ENCODE measurements at regions not wholly inside any gene's neighbourhood (a gene's known extent, or its start where the extent isn't known, plus 50 kb on each side); places are given as distances from the start of the nearest gene placed in this dataset.

- H3K9me1 ChIP-seq (ENCODE audit: insufficient read depth, low read length) = no peaks in the 10 kb centered on the region
- no peak overlapping the region for H3K27ac ChIP-seq (ENCODE audit: insufficient read depth, low read length)
- no peak overlapping the region for H2BK120ac ChIP-seq (ENCODE audit: low read depth, low read length)
- H4K91ac ChIP-seq (ENCODE audit: insufficient read depth, low read depth, low read length) = no peak overlapping the region
- BruUV-seq (replicated peaks) = no TSS peak
- H2AK9ac ChIP-seq (replicated peaks; ENCODE audit: low read depth, low read length, poor library complexity) = no peak overlapping the region
- no peaks in the 10 kb centered on the region for H3K79me1 ChIP-seq (ENCODE audit: low read depth in 1 of 2, low read length in 2 of 2)
- no peak overlapping the region for H2BK15ac ChIP-seq (ENCODE audit: low read depth, low read length)
- H2BK5ac ChIP-seq (ENCODE audit: low read depth, low read length, poor library complexity, severe bottlenecking) = no peak overlapping the region
- intact Hi-C loops (cut with micrococcal nuclease) = loop anchor here (10.0 kb wide), 1 partner anchor 421 kb away; no protein-coding TSS in a partner anchor
- no peak overlapping the region for H3K4ac ChIP-seq (ENCODE audit: low read depth, low read length)
- H3K27me3 ChIP-seq (ENCODE audit: control insufficient read depth, insufficient read depth, low read length) = no peaks in the 10 kb centered on the region
- no peaks in the 10 kb centered on the region for H3K4me1 ChIP-seq (ENCODE audit: control insufficient read depth, insufficient read depth, low read length)
- H2AFZ ChIP-seq (replicated peaks; ENCODE audit: low read length, poor library complexity) = no peak overlapping the region
- DNase-seq (no peak), ATAC-seq (ENCODE audit: low read depth) (no peak)
- no CpG with 5 or more reads among the region's 1 CpG for WGBS, 2 experiments (ENCODE audit: extremely low coverage in 2 of 2, insufficient read length in 1 of 2)
- in situ Hi-C loops (cut with MboI; ENCODE audit: low sequenced_read_pairs) = no loop called here
- H3K36me3 ChIP-seq (ENCODE audit: control insufficient read depth, insufficient read depth, low read length) = no peaks in the 10 kb centered on the region
- TF ChIP-seq, protein P1, sequence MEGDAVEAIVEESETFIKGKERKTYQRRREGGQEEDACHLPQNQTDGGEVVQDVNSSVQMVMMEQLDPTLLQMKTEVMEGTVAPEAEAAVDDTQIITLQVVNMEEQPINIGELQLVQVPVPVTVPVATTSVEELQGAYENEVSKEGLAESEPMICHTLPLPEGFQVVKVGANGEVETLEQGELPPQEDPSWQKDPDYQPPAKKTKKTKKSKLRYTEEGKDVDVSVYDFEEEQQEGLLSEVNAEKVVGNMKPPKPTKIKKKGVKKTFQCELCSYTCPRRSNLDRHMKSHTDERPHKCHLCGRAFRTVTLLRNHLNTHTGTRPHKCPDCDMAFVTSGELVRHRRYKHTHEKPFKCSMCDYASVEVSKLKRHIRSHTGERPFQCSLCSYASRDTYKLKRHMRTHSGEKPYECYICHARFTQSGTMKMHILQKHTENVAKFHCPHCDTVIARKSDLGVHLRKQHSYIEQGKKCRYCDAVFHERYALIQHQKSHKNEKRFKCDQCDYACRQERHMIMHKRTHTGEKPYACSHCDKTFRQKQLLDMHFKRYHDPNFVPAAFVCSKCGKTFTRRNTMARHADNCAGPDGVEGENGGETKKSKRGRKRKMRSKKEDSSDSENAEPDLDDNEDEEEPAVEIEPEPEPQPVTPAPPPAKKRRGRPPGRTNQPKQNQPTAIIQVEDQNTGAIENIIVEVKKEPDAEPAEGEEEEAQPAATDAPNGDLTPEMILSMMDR (conservative IDR thresholded peaks at IDR 0.05; ENCODE audit: low read depth, low read length) = no peak
- no peak for TF ChIP-seq RFX5 (IDR thresholded peaks at IDR 0.05; ENCODE audit: low read depth, low read length)
- TF ChIP-seq NFE2L2 (IDR thresholded peaks at IDR 0.05; ENCODE audit: low read depth, low read length) = no peak
- TF ChIP-seq CHD1 (IDR thresholded peaks at IDR 0.05; ENCODE audit: low read depth, low read length) = no peak
- TF ChIP-seq CEBPB (IDR thresholded peaks at IDR 0.05; ENCODE audit: low read depth, low read length) = peak; percentile 82
- no peak for TF ChIP-seq RCOR1 (IDR thresholded peaks at IDR 0.05; ENCODE audit: insufficient replicate concordance, low read length)
- TF ChIP-seq MXI1 (IDR thresholded peaks at IDR 0.05; ENCODE audit: borderline replicate concordance, low read depth, low read length) = no peak
- dilution Hi-C loops (cut with HindIII; ENCODE audit: low sequenced_read_pairs, unreplicated experiment) = no loop called here
- POLR2A ChIA-PET (ENCODE audit: unreplicated experiment) = no interaction called here
- H3K4me2 ChIP-seq (ENCODE audit: low read depth, low read length) = no peak overlapping the region
- no peak overlapping the region for H3K9ac ChIP-seq (ENCODE audit: low read depth, low read length)
- H4K5ac ChIP-seq (ENCODE audit: low read depth, low read length) = no peak overlapping the region
- no peak overlapping the region for H3K56ac ChIP-seq (ENCODE audit: extremely low read depth, insufficient read depth, low read length)
- no peak overlapping the region for H2BK20ac ChIP-seq (ENCODE audit: low read depth, low read length)
- H3K14ac ChIP-seq (replicated peaks; ENCODE audit: low read depth, low read length) = no peak overlapping the region
- H4K8ac ChIP-seq (ENCODE audit: low read depth in 2 of 2, low read length in 2 of 2) = no peak overlapping the region
- no peaks in the 10 kb centered on the region for H3K9me3 ChIP-seq (ENCODE audit: control insufficient read depth, insufficient read depth, low read length)
- H3K23ac ChIP-seq (ENCODE audit: low read depth, low read length) = no peak overlapping the region
- H3K18ac ChIP-seq (ENCODE audit: low read depth, low read length) = no peak overlapping the region
- CTCF ChIA-PET = interaction anchor here (1.0 kb wide), 1 partner anchor 8 kb away, joined by 3 read pairs; no protein-coding TSS in a partner anchor
- no peaks in the 10 kb centered on the region for H4K20me1 ChIP-seq (ENCODE audit: insufficient read depth, low read length)
- no peak overlapping the region for H3K4me3 ChIP-seq (ENCODE audit: insufficient read depth, low read depth, low read length)
- H2AK5ac ChIP-seq (ENCODE audit: low read depth, low read length) = no peak overlapping the region
Observed at GRCh38 chr7:113705439-113705838, 213.4 kb downstream of the PPP1R3A start.

Data from IMR-90 (cell line).